ENCODE measurements at regions not wholly inside any gene's neighbourhood (a gene's known extent, or its start where the extent isn't known, plus 50 kb on each side); places are given as distances from the start of the nearest gene placed in this dataset.

DNA sequence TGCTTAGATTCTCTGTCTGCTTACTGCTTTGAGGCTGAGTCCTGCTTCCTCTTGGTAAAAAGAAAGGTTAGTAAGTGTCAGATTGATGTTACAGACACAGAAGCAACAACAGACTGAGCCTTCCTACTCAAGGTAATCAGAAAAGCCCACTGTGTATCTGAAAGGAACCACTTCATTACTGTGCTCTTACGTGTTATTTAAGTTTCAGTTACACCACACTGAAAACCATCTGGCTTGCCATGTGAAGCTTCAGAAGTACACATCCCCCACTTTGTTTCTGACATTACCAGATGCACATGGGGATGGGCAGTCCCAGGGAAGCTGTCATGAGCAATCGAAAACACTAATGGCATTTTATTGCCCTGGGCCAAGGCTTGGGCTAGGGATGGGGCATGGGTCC lies 1290.1 kb downstream of the AACS start:
- ATAC-seq (no peak), DNase-seq (no peak)
- Mint-ChIP-seq H3K27ac (no peak overlapping the region), H3K36me3 (no peaks in the 10 kb centered on the region), H3K4me3 (no peak overlapping the region), H3K4me1 (no peaks in the 10 kb centered on the region), H3K9me3 (peaks cover 7 to 13% of the 10 kb centered on the region in 2 donors), H3K27me3 (ENCODE audit: low read depth in 2 of 2) (no peaks in the 10 kb centered on the region)
- Histone ChIP-seq H3K27me3 (ENCODE audit: control insufficient read depth, insufficient read depth, low read length) (no peaks in the 10 kb centered on the region), H3K4me3 (ENCODE audit: low read length) (no peak overlapping the region), H3K36me3 (ENCODE audit: control insufficient read depth, insufficient read depth, low read length) (no peaks in the 10 kb centered on the region), H3K4me1 (ENCODE audit: control insufficient read depth, insufficient read depth, low read length) (no peaks in the 10 kb centered on the region), H3K27ac (ENCODE audit: low read length) (no peak overlapping the region), H3K9me3 (ENCODE audit: control insufficient read depth, insufficient read depth, low read length) (peaks cover 3% of the 10 kb centered on the region)
- 72% methylated on average over 2 of the region's 2 CpGs for WGBS (ENCODE audit: insufficient coverage)
- TF ChIP-seq, protein P1, sequence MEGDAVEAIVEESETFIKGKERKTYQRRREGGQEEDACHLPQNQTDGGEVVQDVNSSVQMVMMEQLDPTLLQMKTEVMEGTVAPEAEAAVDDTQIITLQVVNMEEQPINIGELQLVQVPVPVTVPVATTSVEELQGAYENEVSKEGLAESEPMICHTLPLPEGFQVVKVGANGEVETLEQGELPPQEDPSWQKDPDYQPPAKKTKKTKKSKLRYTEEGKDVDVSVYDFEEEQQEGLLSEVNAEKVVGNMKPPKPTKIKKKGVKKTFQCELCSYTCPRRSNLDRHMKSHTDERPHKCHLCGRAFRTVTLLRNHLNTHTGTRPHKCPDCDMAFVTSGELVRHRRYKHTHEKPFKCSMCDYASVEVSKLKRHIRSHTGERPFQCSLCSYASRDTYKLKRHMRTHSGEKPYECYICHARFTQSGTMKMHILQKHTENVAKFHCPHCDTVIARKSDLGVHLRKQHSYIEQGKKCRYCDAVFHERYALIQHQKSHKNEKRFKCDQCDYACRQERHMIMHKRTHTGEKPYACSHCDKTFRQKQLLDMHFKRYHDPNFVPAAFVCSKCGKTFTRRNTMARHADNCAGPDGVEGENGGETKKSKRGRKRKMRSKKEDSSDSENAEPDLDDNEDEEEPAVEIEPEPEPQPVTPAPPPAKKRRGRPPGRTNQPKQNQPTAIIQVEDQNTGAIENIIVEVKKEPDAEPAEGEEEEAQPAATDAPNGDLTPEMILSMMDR (IDR thresholded peaks at IDR 0.05), result no peak
- intact Hi-C loops (cut with micrococcal nuclease), result no loop called here

DNA sequence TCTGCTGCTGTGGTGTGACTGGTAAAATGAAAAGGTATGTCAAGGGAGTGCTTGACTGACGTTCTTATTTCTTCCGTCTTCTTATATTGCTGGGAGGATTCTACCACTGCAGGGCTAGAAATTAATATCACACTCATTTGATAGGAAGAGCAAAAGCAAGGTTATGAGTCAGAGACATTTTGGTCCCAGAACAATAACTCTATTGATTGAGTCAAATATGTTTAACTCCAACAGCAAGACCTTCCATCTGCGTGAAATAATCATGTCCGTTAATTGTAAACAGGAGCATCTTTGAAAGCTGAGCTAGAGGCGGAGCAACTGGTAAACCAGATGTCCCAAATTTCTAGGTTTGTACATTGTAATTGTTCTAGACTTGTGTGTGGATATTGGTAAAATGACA lies 1293.6 kb downstream of the AACS start:
- Histone ChIP-seq H3K9me3 (ENCODE audit: control insufficient read depth, insufficient read depth, low read length) (peaks cover 3% of the 10 kb centered on the region), H3K36me3 (ENCODE audit: control insufficient read depth, insufficient read depth, low read length) (no peaks in the 10 kb centered on the region), H3K4me1 (ENCODE audit: control insufficient read depth, insufficient read depth, low read length) (no peaks in the 10 kb centered on the region), H3K27ac (ENCODE audit: low read length) (no peak overlapping the region), H3K4me3 (ENCODE audit: low read length) (no peak overlapping the region), H3K27me3 (ENCODE audit: control insufficient read depth, insufficient read depth, low read length) (no peaks in the 10 kb centered on the region)
- no peaks in the 10 kb centered on the region for H3K27me3 Mint-ChIP-seq (ENCODE audit: low read depth in 2 of 2)
- H3K4me1 Mint-ChIP-seq, result no peaks in the 10 kb centered on the region
- H3K36me3 Mint-ChIP-seq, result no peaks in the 10 kb centered on the region
- intact Hi-C loops (cut with micrococcal nuclease), result no loop called here
- H3K9me3 Mint-ChIP-seq, result peaks cover 13 to 15% of the 10 kb centered on the region in 2 donors
- DNase-seq (no peak), ATAC-seq (no peak)
- TF ChIP-seq, protein P1 (IDR thresholded peaks at IDR 0.05), result no peak
- no peak overlapping the region for H3K4me3 Mint-ChIP-seq
- 96% methylated on average over 5 of the region's 5 CpGs for WGBS (ENCODE audit: insufficient coverage)
- no peak overlapping the region for H3K27ac Mint-ChIP-seq

DNA sequence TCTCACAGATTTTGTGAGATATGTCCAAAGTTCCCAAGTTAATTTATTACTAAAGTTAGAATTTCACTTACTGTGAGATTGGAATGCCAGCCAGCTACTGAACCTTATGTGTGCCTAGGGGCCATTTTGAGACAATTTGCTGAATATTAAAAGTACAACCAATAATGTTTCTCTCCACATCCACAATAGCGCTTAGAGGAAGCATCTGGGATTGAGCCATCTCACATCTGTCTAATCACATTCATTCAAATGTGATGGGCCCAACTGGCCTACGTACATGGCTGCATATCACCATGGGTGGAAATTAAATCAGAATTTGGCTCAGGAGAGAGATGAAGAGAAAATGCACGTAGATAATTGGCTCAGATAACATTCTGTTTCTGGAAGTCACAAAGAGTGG lies 1294.0 kb downstream of the AACS start:
- DNase-seq (no peak), ATAC-seq (no peak)
- H3K4me1 Mint-ChIP-seq, result no peaks in the 10 kb centered on the region
- 76% methylated on average over 3 of the region's 3 CpGs for WGBS (ENCODE audit: insufficient coverage)
- Histone ChIP-seq H3K27ac (ENCODE audit: low read length) (no peak overlapping the region), H3K27me3 (ENCODE audit: control insufficient read depth, insufficient read depth, low read length) (no peaks in the 10 kb centered on the region), H3K9me3 (ENCODE audit: control insufficient read depth, insufficient read depth, low read length) (peaks cover 3% of the 10 kb centered on the region), H3K36me3 (ENCODE audit: control insufficient read depth, insufficient read depth, low read length) (no peaks in the 10 kb centered on the region), H3K4me3 (ENCODE audit: low read length) (no peak overlapping the region), H3K4me1 (ENCODE audit: control insufficient read depth, insufficient read depth, low read length) (no peaks in the 10 kb centered on the region)
- H3K4me3 Mint-ChIP-seq, result no peak overlapping the region
- intact Hi-C loops (cut with micrococcal nuclease), result no loop called here
- TF ChIP-seq, protein P1 (IDR thresholded peaks at IDR 0.05), result no peak
- H3K27me3 Mint-ChIP-seq (ENCODE audit: low read depth in 2 of 2), result no peaks in the 10 kb centered on the region
- no peaks in the 10 kb centered on the region for H3K36me3 Mint-ChIP-seq
- peaks cover 11 to 12% of the 10 kb centered on the region in 2 donors for H3K9me3 Mint-ChIP-seq
- no peak overlapping the region for H3K27ac Mint-ChIP-seq

DNA sequence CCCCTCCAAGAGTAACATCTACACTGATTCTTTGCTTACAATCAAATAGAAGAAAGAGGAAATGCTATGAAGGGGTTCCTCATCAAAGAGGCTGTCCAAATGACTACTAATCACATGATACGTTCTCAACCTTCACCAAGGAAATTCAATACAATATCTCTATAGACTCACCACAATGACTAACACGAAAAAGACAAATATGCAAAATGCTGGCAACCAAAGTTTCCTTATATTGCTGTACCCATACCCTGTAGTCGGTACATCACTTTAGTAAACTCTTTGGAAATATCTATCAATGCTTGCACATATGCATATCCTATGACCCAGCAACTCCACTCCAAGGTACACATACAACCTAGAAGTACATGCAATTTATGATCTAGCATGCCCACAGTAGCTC lies 1296.6 kb downstream of the AACS start:
- WGBS (ENCODE audit: insufficient coverage), result 73% methylated on average over 3 of the region's 3 CpGs
- no peak overlapping the region for H3K27ac Mint-ChIP-seq
- no peaks in the 10 kb centered on the region for H3K27me3 Mint-ChIP-seq (ENCODE audit: low read depth in 2 of 2)
- DNase-seq, result no peak
- intact Hi-C loops (cut with micrococcal nuclease), result no loop called here
- H3K9me3 Mint-ChIP-seq, result peaks cover 11 to 15% of the 10 kb centered on the region in 2 donors
- Histone ChIP-seq H3K4me3 (ENCODE audit: low read length) (no peak overlapping the region), H3K27ac (ENCODE audit: low read length) (no peak overlapping the region), H3K4me1 (ENCODE audit: control insufficient read depth, insufficient read depth, low read length) (no peaks in the 10 kb centered on the region), H3K36me3 (ENCODE audit: control insufficient read depth, insufficient read depth, low read length) (no peaks in the 10 kb centered on the region), H3K9me3 (ENCODE audit: control insufficient read depth, insufficient read depth, low read length) (peaks cover 3% of the 10 kb centered on the region), H3K27me3 (ENCODE audit: control insufficient read depth, insufficient read depth, low read length) (no peaks in the 10 kb centered on the region)
- H3K4me3 Mint-ChIP-seq, result no peak overlapping the region
- TF ChIP-seq, protein P1 (IDR thresholded peaks at IDR 0.05), result no peak
- no peaks in the 10 kb centered on the region for H3K36me3 Mint-ChIP-seq
- H3K4me1 Mint-ChIP-seq, result no peaks in the 10 kb centered on the region
- no peak for ATAC-seq

Data from natural killer cell (primary cell).